Esophagus muscularis mucosa (tissue), 4 donors: ENCODE measurements at regions not wholly inside any gene's neighbourhood (a gene's known extent, or its start where the extent isn't known, plus 50 kb on each side); places are given as distances from the start of the nearest gene placed in this dataset.

Experiments
- EP300 ChIP-seq: sonication (generic); formaldehyde crosslinking; IDR thresholded peaks from one replicate; pipeline ENCODE4 v1.6.1; 2017; ENCODE audit warnings: antibody characterized with exemption
- POLR2AphosphoS5 ChIP-seq, 2 donors: sonication (generic); formaldehyde crosslinking; IDR thresholded peaks; one replicate each; pipeline ENCODE4 v1.6.1; 2017; ENCODE audit warnings: antibody characterized with exemption in 2 of 2
- TF ChIP-seq, protein P1 (sequence below), 3 experiments: fragments of 200-600 bp in 2 of 3; fragments of 450-650 bp in 1 of 3; sonication (generic) in 2 of 3; IDR thresholded peaks; one replicate each; pipeline ENCODE4 v1.5.1; 2017 to 2019; ENCODE audit warnings: antibody characterized with exemption in 3 of 3, mild to moderate bottlenecking in 2 of 3, moderate library complexity in 1 of 3

DNA sequence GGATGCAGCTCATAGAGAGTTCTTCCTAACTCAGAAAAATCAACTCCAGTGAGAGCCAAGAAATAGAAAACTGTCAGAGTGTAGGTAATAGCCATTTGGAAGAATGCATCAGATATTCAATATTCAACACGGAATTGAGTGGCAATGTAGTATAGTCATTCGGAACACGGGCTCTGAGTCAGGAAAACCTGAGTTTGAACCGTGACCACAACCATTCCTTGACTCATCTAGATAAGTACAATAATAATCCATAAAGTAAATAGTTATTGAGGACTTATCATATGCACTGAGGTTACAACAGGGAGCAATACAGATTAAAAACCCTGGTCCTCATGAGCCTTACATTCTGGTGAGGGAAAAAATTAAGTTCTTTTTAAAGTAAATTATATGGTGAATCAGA is 62.6 kb upstream of the PHF21A start:
- TF ChIP-seq POLR2AphosphoS5 (IDR thresholded peaks at IDR 0.05): no peak
- no peak for TF ChIP-seq EP300
- TF ChIP-seq, protein P1, sequence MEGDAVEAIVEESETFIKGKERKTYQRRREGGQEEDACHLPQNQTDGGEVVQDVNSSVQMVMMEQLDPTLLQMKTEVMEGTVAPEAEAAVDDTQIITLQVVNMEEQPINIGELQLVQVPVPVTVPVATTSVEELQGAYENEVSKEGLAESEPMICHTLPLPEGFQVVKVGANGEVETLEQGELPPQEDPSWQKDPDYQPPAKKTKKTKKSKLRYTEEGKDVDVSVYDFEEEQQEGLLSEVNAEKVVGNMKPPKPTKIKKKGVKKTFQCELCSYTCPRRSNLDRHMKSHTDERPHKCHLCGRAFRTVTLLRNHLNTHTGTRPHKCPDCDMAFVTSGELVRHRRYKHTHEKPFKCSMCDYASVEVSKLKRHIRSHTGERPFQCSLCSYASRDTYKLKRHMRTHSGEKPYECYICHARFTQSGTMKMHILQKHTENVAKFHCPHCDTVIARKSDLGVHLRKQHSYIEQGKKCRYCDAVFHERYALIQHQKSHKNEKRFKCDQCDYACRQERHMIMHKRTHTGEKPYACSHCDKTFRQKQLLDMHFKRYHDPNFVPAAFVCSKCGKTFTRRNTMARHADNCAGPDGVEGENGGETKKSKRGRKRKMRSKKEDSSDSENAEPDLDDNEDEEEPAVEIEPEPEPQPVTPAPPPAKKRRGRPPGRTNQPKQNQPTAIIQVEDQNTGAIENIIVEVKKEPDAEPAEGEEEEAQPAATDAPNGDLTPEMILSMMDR (IDR thresholded peaks at IDR 0.05): no peak
